Hippocampal formation (tissue), 2 donors: ENCODE measurements at regions not wholly inside any gene's neighbourhood (a gene's known extent, or its start where the extent isn't known, plus 50 kb on each side); places are given as distances from the start of the nearest gene placed in this dataset.
"Not testable (repeated sequence)": the region's sequence is repeated elsewhere in the genome, so short reads cannot be mapped to it uniquely, and the experiment has no call there.

Source experiments
- DNase-seq, 2 donors: peaks; one replicate each; lab custom pipeline; 2025; lab: John Stamatoyannopoulos, UW

DNA sequence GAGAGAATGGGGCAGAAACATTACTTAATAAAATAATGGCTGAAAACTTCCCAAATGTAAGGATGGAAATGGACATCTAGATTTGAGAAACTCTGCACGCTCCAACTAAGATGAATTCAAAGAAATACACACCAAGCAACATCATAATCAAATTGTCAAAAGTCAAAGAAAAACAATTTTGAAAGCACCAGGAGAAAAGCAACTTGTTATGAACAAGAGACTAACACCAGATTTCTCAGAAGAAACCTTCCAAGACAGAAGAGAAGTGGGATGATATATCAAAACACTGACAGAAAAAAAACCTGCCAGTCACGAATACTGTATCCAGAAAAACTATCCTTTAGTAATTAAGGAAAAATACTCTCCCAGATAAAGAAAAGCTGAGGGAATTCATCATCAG lies 208.6 kb upstream of the SAMSN1 start:
- no peak for DNase-seq

DNA sequence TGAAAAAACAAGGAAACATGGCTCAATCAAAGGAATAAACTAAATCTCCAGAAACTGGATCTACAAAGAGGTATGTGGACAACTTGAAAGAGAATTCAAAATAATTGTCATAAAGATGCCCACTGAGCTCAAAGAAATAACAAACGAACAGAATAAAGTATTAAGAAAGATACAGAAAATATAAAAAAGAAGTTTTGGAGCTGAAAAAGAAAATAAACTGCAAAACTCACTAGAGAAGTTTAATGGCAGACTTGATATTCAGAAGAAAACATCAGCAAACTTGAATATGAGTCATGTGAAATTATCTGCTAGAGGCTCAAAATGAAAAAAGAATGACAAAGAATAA lies 208.1 kb upstream of the SAMSN1 start:
- no peak for DNase-seq

GRCh38 chr21:14753466-14754258 lies 207.5 kb upstream of the SAMSN1 start:
- no peak for DNase-seq

- no peak for DNase-seq
These were observed 207.0 kb upstream of the SAMSN1 start for GRCh38 chr21:14753069-14753465.

GRCh38 chr21:14752345-14752909 lies 206.3 kb upstream of the SAMSN1 start:
- DNase-seq, result no peak

DNA sequence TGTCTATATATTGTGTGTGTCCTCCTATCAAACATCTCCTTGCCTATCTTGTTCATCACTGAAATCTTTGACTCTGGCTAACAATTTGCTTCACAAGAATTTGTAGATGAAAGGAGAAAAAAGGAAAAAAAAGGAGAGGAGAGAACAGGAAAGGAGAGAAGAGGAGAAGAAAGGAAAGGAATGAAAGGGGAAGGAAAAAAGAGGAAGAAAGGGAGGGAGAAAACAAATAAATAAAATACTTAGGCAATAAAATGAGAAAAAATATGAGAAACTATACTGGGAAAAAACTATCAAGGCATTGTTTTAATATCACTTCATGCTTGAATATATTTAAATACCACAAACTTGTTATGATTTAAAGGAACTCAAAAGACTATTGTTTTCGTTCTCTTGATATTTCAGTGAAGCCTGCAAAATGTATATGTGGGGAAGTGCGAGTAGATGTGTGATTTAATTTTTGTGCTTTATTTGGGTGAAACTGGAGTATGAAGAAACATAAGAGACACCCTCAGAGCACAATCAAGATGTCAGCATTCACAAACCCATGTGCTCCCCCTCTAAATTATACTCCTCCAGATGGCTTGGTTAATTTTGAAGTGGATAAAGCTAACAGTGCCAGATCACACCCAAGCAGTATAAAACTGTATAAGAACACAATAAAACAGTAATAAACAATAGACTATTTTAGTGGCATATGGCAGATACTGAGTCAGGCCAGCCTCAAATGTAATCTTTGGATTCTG lies 205.7 kb upstream of the SAMSN1 start:
- DNase-seq, result no peak

GRCh38 chr21:14751011-14751410 lies 204.9 kb upstream of the SAMSN1 start:
- DNase-seq, result no peak

- no peak for DNase-seq
These were observed 203.9 kb upstream of the SAMSN1 start for GRCh38 chr21:14750041-14750440.

DNA sequence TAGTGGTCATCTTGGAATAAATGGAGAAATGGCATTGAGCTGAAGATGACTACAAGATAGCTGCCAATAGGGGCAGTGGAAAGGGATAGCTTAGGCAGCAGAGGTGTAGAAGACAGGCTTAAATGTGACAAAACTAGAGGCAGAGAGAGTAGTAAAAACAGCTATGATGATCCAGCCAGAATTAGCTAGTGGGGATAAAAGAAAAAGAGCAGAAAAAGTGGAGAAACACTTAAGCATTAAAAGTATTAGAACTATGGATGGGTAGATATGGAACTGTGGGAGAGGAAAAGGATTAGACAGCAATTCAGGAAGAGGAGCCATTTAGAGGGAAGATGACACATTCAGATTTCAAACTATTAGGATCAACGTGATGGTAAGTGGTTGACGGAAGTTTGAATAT lies 202.5 kb upstream of the SAMSN1 start:
- DNase-seq, result no peak

DNA sequence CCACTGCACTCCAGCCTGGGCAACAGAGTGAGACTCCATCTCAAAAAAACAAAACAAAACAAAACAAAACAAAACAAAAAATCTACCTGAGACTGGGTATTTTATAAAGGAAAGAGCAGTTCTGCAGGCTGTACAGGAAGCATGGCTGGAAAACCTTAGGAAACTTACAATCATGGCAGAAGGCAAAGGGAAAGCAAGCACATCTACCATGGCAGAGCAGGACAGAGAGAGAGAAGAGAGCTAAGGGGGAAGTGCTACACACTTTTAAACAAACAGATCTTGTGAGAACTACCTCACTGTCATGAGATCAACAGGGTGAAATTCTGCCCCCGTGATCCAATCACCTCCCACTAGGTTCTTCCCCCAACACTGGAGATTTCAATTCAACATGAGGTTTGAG lies 198.3 kb upstream of the SAMSN1 start:
- DNase-seq, result no peak

- DNase-seq, result no peak
These were observed 196.0 kb upstream of the SAMSN1 start for GRCh38 chr21:14742119-14742518.

DNA sequence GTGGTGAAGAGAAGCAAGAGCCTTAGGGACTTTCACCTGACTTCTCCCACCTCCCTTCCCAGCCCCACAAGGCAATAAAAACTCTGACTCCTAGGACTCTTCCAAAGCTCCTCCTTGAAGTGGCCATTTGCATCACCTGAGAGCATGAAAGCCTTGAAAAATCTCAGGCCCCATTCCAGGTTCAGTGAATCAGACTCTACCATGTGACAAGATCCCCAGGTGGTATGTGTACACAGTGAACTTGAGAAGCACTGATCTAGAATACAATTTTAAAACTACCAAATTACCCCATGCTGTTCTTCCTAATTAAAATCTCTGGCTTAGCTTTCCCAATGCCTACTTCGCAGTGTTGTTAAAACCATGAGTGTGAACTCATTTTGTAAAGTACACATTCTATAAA lies 195.1 kb upstream of the SAMSN1 start:
- DNase-seq, result no peak

- DNase-seq, result no peak
These were observed 194.6 kb upstream of the SAMSN1 start for GRCh38 chr21:14740692-14741091.

DNA sequence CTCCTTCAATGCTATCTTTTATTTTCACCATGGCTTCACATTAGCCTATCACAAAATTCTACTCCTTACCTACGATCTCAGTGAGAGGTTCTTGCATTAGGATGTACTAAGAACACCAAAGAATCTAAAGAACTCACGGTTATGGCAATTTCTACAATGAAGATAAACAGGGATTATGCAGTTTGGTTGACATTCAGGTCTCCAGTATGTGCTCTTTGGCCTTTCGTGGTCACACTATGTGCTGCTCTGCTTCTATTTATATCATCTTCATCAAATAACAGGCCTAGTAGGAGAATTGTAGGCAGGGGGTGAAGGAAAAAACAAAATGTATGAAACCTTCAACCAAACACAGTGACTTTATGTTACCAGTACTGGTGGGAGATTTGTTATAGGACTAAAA lies 194.0 kb upstream of the SAMSN1 start:
- DNase-seq, result no peak

DNA sequence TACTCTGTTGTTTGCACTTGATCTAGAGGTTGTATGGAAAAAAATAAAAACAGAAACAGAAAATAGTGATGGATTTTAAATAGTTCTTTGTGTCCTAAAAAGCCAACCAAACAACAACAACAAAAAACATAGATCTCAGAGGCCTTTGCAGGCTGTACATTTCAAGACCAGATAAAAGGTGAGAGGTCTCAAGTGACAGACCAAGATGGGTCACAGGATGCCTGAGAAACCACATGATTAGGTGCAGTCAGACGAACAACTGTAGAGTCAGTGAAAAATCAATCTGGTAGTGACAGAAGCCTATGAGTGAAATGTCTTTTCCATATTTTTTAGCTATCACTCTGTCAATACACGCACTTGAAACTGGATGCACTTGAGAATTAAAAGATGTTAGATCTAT lies 193.5 kb upstream of the SAMSN1 start:
- DNase-seq, result no peak

- not testable (repeated sequence) for DNase-seq
These were observed 192.5 kb upstream of the SAMSN1 start for GRCh38 chr21:14738576-14738975.

GRCh38 chr21:14737922-14738321 lies 191.8 kb upstream of the SAMSN1 start:
- DNase-seq, result peak in 1 of 2 donors; percentile 38

DNA sequence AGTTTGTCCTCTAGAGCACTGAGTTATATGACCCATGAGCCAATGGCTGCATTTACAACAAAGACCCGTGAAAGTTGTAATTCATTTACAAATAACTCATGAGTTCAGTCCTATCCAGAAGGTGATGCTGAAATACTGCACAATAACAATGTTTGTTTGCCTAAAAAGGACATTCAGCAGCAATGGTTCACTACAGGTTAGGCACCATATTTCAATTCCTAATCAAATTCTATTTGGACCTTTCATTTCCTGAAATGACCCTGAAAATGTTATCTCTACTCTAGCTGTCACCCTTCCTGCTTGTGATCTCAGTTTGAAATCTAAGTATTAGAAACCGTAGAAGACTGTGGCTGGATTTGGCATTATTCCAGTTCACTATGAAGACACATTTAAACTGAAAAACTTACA lies 191.2 kb upstream of the SAMSN1 start:
- no peak for DNase-seq

GRCh38 chr21:14736672-14737071 lies 190.6 kb upstream of the SAMSN1 start:
- no peak for DNase-seq

DNA sequence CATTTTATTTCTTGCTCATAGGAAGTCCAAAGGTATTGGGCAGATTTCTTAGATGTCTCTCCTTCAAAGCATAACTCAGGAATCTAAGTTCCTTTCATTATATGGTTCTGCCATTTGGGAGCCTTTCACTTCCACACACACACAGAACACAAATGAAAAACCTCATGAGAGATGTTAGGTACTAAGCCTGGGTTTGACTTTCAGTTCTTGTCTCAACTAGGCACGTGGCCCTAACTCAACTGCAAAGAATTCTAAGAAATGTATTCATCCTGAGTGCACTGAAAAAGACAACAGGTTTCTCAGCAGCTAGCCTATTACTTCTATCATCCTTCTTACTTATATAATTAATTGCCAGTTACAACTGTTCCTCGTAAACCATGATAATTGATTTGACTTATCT lies 190.0 kb upstream of the SAMSN1 start:
- no peak for DNase-seq

DNA sequence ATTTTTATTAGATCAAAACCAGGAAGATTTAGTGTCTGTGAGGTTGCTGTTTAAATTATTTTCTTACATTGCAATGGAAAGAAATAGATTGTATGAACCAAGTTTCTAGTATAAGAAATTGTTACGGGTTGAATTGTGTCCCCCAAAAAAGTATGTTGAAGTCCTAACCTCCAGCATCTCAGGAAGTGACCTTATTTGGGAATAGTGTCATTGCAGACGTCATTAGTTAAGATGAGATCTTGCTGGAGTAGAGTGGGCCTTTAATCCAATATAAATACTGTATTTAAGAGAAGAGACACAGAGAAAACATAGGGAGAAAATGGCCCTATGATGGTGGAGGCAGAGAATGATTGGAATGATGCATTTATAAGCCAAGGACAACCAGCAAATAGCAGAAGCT lies 188.7 kb upstream of the SAMSN1 start:
- DNase-seq, result no peak

- no peak for DNase-seq
These were observed 188.1 kb upstream of the SAMSN1 start for GRCh38 chr21:14734191-14734590.

DNA sequence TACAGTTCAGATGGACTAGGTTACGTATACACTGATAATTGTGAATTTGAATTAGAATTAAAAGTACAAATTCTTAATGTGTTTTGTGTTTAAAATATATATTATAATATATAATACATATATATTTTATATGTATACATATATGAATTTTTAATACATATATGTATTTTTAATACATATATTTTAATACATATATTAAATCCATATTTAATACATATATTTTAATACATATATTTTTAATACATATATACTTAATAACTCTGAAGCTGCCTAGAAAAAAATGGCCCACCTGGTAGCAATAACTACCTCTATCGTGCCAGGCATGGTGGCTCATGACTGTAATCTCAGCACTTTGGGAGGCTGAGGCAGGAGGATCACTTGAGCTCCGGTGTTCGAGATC lies 179.1 kb upstream of the SAMSN1 start:
- DNase-seq, result no peak
